DOHH2 (cell line): ENCODE measurements at regions not wholly inside any gene's neighbourhood (a gene's known extent, or its start where the extent isn't known, plus 50 kb on each side); places are given as distances from the start of the nearest gene placed in this dataset.

Source experiments
- H3F3A ChIP-seq: fragments of 200-600 bp; sonication (generic), shearing (Covaris generic); 2 replicates; pipeline ENCODE4 v1.6.0; 2016; ENCODE audit warnings: antibody characterized with exemption, mild to moderate bottlenecking; ENCODE audit not compliant: control insufficient read depth, insufficient read depth
- H3K27ac ChIP-seq: fragments of 200-600 bp; sonication (generic); 2 replicates; pipeline ENCODE4 v1.5.1; 2014; ENCODE audit warnings: low read depth, mild to moderate bottlenecking, low read length, moderate library complexity
- H3K27me3 ChIP-seq: fragments of 200-600 bp; sonication (generic); 2 replicates; pipeline ENCODE4 v1.6.1; 2014; ENCODE audit warnings: mild to moderate bottlenecking, low read length, mixed read lengths; ENCODE audit not compliant: control insufficient read depth
- H3K36me3 ChIP-seq: fragments of 200-600 bp; sonication (generic); 2 replicates; pipeline ENCODE4 v1.6.1; 2014; ENCODE audit warnings: mild to moderate bottlenecking, low read length, moderate library complexity, mixed read lengths; ENCODE audit not compliant: control insufficient read depth
- H3K4me1 ChIP-seq: fragments of 200-600 bp; sonication (generic); 2 replicates; pipeline ENCODE4 v1.6.1; 2014; ENCODE audit warnings: mild to moderate bottlenecking, low read length, mixed read lengths; ENCODE audit not compliant: control insufficient read depth
- H3K4me2 ChIP-seq: fragments of 200-600 bp; sonication (generic); 2 replicates; pipeline ENCODE4 v1.6.0; 2014; ENCODE audit warnings: mild to moderate bottlenecking, low read length, moderate library complexity
- H3K4me3 ChIP-seq: fragments of 200-600 bp; sonication (generic); 2 replicates; pipeline ENCODE4 v1.5.1; 2014; ENCODE audit warnings: mild to moderate bottlenecking, low read length, mixed read lengths
- H3K79me2 ChIP-seq: fragments of 200-600 bp; sonication (generic); 2 replicates; pipeline ENCODE4 v1.6.1; 2014; ENCODE audit warnings: mild to moderate bottlenecking, low read length, mixed read lengths; ENCODE audit not compliant: control insufficient read depth
- H3K9me2 ChIP-seq: fragments of 200-600 bp; sonication (generic); replicated peaks from 2 replicates; pipeline ENCODE4 v1.6.1; 2014; ENCODE audit warnings: mild to moderate bottlenecking, low read length, mixed read lengths; ENCODE audit not compliant: control insufficient read depth
- H3K9me3 ChIP-seq: fragments of 200-600 bp; sonication (generic); 2 replicates; pipeline ENCODE4 v1.6.1; 2014; ENCODE audit warnings: antibody characterized with exemption, low read length, mixed read lengths; ENCODE audit not compliant: control insufficient read depth, insufficient read depth
- H4K20me1 ChIP-seq: fragments of 200-600 bp; sonication (generic); 2 replicates; pipeline ENCODE4 v1.6.0; 2014; ENCODE audit warnings: low read depth, mild to moderate bottlenecking, antibody characterized with exemption, low read length, moderate library complexity; ENCODE audit not compliant: control insufficient read depth, insufficient read depth
- EZH2phosphoT487 ChIP-seq: fragments of 200-600 bp; sonication (generic); IDR thresholded peaks from 2 replicates; pipeline ENCODE4 v1.6.1; 2017; ENCODE audit warnings: borderline replicate concordance, mild to moderate bottlenecking, antibody characterized with exemption, low read length, moderate library complexity, mixed read lengths
- TF ChIP-seq, protein P1 (sequence below): fragments of 200-600 bp; sonication (generic); IDR thresholded peaks from one replicate; pipeline ENCODE4 v1.5.1; 2014; ENCODE audit warnings: antibody characterized with exemption, mild to moderate bottlenecking, low read depth, low read length; ENCODE audit not compliant: poor library complexity, severe bottlenecking

- no peaks in the 10 kb centered on the region for H3K4me1 ChIP-seq
- H4K20me1 ChIP-seq: no peaks in the 10 kb centered on the region
- no peaks in the 10 kb centered on the region for H3K79me2 ChIP-seq
- no peaks in the 10 kb centered on the region for H3K9me3 ChIP-seq
- H3K9me2 ChIP-seq: no peaks in the 10 kb centered on the region
- TF ChIP-seq, protein P1, sequence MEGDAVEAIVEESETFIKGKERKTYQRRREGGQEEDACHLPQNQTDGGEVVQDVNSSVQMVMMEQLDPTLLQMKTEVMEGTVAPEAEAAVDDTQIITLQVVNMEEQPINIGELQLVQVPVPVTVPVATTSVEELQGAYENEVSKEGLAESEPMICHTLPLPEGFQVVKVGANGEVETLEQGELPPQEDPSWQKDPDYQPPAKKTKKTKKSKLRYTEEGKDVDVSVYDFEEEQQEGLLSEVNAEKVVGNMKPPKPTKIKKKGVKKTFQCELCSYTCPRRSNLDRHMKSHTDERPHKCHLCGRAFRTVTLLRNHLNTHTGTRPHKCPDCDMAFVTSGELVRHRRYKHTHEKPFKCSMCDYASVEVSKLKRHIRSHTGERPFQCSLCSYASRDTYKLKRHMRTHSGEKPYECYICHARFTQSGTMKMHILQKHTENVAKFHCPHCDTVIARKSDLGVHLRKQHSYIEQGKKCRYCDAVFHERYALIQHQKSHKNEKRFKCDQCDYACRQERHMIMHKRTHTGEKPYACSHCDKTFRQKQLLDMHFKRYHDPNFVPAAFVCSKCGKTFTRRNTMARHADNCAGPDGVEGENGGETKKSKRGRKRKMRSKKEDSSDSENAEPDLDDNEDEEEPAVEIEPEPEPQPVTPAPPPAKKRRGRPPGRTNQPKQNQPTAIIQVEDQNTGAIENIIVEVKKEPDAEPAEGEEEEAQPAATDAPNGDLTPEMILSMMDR: no peak
- no peak for TF ChIP-seq EZH2phosphoT487
- no peak overlapping the region for H3K27ac ChIP-seq
- no peak overlapping the region for H3K4me2 ChIP-seq
- no peaks in the 10 kb centered on the region for H3F3A ChIP-seq
- no peaks in the 10 kb centered on the region for H3K36me3 ChIP-seq
- no peak overlapping the region for H3K4me3 ChIP-seq
- peaks cover 36% of the 10 kb centered on the region for H3K27me3 ChIP-seq
Measured at GRCh38 chr1:59013928-59014279, 230.1 kb upstream of the JUN start.

DNA sequence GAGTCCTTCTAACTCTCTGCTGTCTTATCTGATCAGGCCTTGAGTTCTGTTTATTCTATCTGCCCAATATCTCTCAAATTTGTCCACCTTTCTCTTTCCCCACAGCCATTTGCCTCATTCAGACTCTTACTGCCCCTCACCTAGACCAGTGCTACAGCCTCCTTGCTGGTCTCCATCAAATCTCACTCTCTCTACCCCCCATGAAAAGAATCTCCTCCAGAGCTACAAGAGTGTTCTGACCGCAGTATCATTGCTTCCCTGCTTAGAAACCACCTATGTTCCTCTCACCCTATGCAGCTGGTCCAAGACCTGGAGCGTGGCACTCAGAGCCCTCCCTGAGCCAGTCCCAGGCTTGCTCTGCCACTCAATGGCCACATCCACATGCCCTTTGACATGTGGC is 231.0 kb upstream of the JUN start:
- TF ChIP-seq, protein P1: no peak
- no peak for TF ChIP-seq EZH2phosphoT487
- no peaks in the 10 kb centered on the region for H3K9me2 ChIP-seq
- no peaks in the 10 kb centered on the region for H3K4me1 ChIP-seq
- no peaks in the 10 kb centered on the region for H3K79me2 ChIP-seq
- H3K4me2 ChIP-seq: no peak overlapping the region
- H4K20me1 ChIP-seq: no peaks in the 10 kb centered on the region
- no peaks in the 10 kb centered on the region for H3F3A ChIP-seq
- H3K27ac ChIP-seq: no peak overlapping the region
- peaks cover 36% of the 10 kb centered on the region for H3K27me3 ChIP-seq
- no peaks in the 10 kb centered on the region for H3K36me3 ChIP-seq
- H3K9me3 ChIP-seq: no peaks in the 10 kb centered on the region
- H3K4me3 ChIP-seq: no peak overlapping the region

GRCh38 chr1:59015708-59016107 is 231.9 kb upstream of the JUN start:
- no peaks in the 10 kb centered on the region for H3F3A ChIP-seq
- no peaks in the 10 kb centered on the region for H3K9me2 ChIP-seq
- H4K20me1 ChIP-seq: no peaks in the 10 kb centered on the region
- H3K4me3 ChIP-seq: no peak overlapping the region
- no peaks in the 10 kb centered on the region for H3K36me3 ChIP-seq
- H3K4me1 ChIP-seq: no peaks in the 10 kb centered on the region
- H3K27me3 ChIP-seq: peaks cover 34% of the 10 kb centered on the region
- H3K27ac ChIP-seq: no peak overlapping the region
- H3K4me2 ChIP-seq: no peak overlapping the region
- no peak for TF ChIP-seq EZH2phosphoT487
- TF ChIP-seq, protein P1: no peak
- H3K9me3 ChIP-seq: no peaks in the 10 kb centered on the region
- no peaks in the 10 kb centered on the region for H3K79me2 ChIP-seq

GRCh38 chr1:59016390-59016789 is 232.5 kb upstream of the JUN start:
- Histone ChIP-seq H3F3A (no peaks in the 10 kb centered on the region), H3K4me1 (no peaks in the 10 kb centered on the region), H3K9me3 (no peaks in the 10 kb centered on the region), H3K36me3 (no peaks in the 10 kb centered on the region), H3K27ac (no peak overlapping the region), H3K79me2 (no peaks in the 10 kb centered on the region), H3K4me2 (no peak overlapping the region), H3K27me3 (peaks cover 29% of the 10 kb centered on the region), H4K20me1 (no peaks in the 10 kb centered on the region), H3K9me2 (no peaks in the 10 kb centered on the region), H3K4me3 (no peak overlapping the region)
- no peak for TF ChIP-seq EZH2phosphoT487
- TF ChIP-seq, protein P1: no peak
